ENCODE measurements at regions not wholly inside any gene's neighbourhood (a gene's known extent, or its start where the extent isn't known, plus 50 kb on each side); places are given as distances from the start of the nearest gene placed in this dataset.

- intact Hi-C loops (cut with DNase I) = no loop called here
- Histone ChIP-seq H3K27ac (no peak overlapping the region), H3K36me3 (replicated peaks in 1 of 2) (no peaks in the 10 kb centered on the region), H3K27me3 (no peaks in the 10 kb centered on the region), H3K4me3 (no peak overlapping the region), H3K9me3 (replicated peaks in 1 of 3) (no peaks in the 10 kb centered on the region), H3K4me1 (replicated peaks in 1 of 2) (no peaks in the 10 kb centered on the region)
- no peak for DNase-seq
- TF ChIP-seq CTCF (IDR thresholded peaks at IDR 0.05) (no peak), POLR2A (IDR thresholded peaks at IDR 0.05) (no peak)
- 39 to 43% (median 41%) methylated on average over 2 of the region's 2 CpGs for WGBS, 4 donors
Measured at GRCh38 chr1:90434460-90434859, 282.6 kb downstream of the BARHL2 start.

DNA sequence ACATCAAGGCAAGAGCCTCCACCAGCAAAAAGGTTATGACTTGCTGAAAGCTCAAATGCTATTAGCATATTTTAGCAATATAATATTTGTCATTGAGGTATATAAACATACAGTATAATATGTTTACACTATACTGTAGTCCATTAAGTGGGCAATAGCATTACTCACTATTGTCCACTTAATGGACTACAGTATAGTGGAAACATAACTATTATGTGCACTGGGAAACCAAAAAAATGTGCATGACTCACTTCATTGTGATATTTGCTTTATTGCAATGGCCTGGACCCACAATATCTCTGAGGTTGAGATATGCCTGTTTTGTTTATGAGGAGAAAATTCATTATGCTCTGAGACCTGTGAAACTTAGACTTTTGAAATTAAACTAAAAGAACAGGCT lies 300.0 kb downstream of the BARHL2 start:
- no peaks in the 10 kb centered on the region for H3K36me3 ChIP-seq (replicated peaks in 1 of 2)
- DNase-seq = no peak
- no peak overlapping the region for H3K4me3 ChIP-seq
- H3K9me3 ChIP-seq (replicated peaks in 1 of 3) = no peaks in the 10 kb centered on the region
- no peak overlapping the region for H3K27ac ChIP-seq
- no peaks in the 10 kb centered on the region for H3K27me3 ChIP-seq
- no peak for TF ChIP-seq CTCF (IDR thresholded peaks at IDR 0.05)
- TF ChIP-seq POLR2A (IDR thresholded peaks at IDR 0.05) = no peak
- no peaks in the 10 kb centered on the region for H3K4me1 ChIP-seq (replicated peaks in 1 of 2)
- intact Hi-C loops (cut with DNase I) = no loop called here

GRCh38 chr1:90414201-90414600 lies 302.9 kb downstream of the BARHL2 start:
- no peaks in the 10 kb centered on the region for H3K36me3 ChIP-seq (replicated peaks in 1 of 2)
- H3K27ac ChIP-seq = no peak overlapping the region
- intact Hi-C loops (cut with DNase I) = no loop called here
- no peaks in the 10 kb centered on the region for H3K27me3 ChIP-seq
- no peaks in the 10 kb centered on the region for H3K4me1 ChIP-seq (replicated peaks in 1 of 2)
- H3K9me3 ChIP-seq (replicated peaks in 1 of 3) = no peaks in the 10 kb centered on the region
- no peak overlapping the region for H3K4me3 ChIP-seq
- DNase-seq = no peak
- TF ChIP-seq CTCF (IDR thresholded peaks at IDR 0.05) = no peak
- no peak for TF ChIP-seq POLR2A (IDR thresholded peaks at IDR 0.05)
- 67 to 88% (median 73%) methylated on average over 1 of the region's 1 CpG for WGBS, 4 donors

GRCh38 chr1:90413519-90413918 lies 303.6 kb downstream of the BARHL2 start:
- no peaks in the 10 kb centered on the region for H3K4me1 ChIP-seq (replicated peaks in 1 of 2)
- 65 to 75% (median 73%) methylated on average over 3 of the region's 3 CpGs for WGBS, 4 donors
- H3K4me3 ChIP-seq = no peak overlapping the region
- H3K9me3 ChIP-seq (replicated peaks in 1 of 3) = no peaks in the 10 kb centered on the region
- TF ChIP-seq CTCF (IDR thresholded peaks at IDR 0.05) (no peak), POLR2A (IDR thresholded peaks at IDR 0.05) (no peak)
- intact Hi-C loops (cut with DNase I) = no loop called here
- no peak for DNase-seq
- H3K36me3 ChIP-seq (replicated peaks in 1 of 2) = no peaks in the 10 kb centered on the region
- no peak overlapping the region for H3K27ac ChIP-seq
- H3K27me3 ChIP-seq = no peaks in the 10 kb centered on the region

All from adrenal gland (tissue), 9 donors.